GM13977 (cell line): ENCODE measurements at regions not wholly inside any gene's neighbourhood (a gene's known extent, or its start where the extent isn't known, plus 50 kb on each side); places are given as distances from the start of the nearest gene placed in this dataset.

Source experiments
- DNase-seq: peaks from one replicate; pipeline ENCODE4 v3.0.0; 2012; ENCODE audit warnings: low spot score
- in situ Hi-C: fragments of 300-500 bp; cut with MboI; formaldehyde crosslinking; loops from one replicate; pipeline ENCODE4 v1.12.0; 2022; ENCODE audit warnings: low sequenced_read_pairs, low pct_unique_long_range_greater_than_20kb, mixed read lengths, inconsistent platforms; ENCODE audit not compliant: unreplicated experiment
- TF ChIP-seq, protein P1 (sequence below): IDR thresholded peaks from 2 replicates; pipeline ENCODE4 v1.5.1; 2012; ENCODE audit warnings: mild to moderate bottlenecking, control low read depth; ENCODE audit not compliant: insufficient read depth; ENCODE audit errors: extremely low read depth, missing control alignments

DNA sequence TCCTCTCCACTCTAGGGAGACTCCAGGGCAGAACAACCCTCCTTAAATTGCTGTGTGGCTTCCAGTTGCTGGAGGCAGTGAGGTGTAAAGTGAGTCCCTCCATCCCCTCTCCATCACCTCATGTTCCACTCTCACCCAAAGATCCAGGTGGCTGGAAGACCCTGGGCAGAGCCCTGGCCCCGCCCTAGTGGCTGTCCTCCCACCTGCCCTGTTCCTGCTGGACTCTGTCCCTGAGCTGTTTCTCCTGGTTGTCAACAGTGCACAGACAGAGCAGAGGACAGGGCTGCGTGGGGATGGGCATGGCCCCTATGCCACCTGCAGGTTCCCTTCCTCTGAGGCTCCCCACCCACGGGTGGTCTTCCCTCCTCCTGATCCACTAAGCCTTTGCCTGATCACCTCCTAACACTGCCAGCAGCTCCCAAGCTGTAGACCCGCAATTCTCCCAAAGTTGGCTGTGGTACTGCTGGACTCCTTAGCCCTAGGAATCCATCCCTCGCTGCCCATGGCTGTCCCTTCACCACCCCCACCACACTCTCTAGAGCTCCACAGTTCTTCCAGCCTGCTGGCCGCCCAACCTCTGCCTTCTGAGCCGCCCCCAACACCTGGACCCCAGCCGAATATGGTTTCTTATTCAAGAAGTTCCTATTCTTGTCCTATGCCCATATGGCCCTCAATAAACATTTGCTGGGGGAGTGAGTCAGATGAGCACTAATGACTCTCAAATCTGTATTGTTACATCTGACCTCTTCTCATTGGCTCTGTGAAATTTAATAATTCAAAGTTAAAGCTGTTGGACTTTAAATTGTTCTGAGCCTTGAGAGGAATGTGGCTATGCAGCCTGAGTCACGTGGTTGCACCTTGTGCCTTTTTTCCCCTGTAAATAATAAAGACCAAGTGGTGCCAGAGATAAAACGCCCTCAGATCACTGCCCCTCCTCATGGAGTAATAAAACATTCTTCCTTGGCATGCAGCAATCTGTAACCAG lies 260.0 kb upstream of the HS6ST1 start:
- TF ChIP-seq, protein P1, sequence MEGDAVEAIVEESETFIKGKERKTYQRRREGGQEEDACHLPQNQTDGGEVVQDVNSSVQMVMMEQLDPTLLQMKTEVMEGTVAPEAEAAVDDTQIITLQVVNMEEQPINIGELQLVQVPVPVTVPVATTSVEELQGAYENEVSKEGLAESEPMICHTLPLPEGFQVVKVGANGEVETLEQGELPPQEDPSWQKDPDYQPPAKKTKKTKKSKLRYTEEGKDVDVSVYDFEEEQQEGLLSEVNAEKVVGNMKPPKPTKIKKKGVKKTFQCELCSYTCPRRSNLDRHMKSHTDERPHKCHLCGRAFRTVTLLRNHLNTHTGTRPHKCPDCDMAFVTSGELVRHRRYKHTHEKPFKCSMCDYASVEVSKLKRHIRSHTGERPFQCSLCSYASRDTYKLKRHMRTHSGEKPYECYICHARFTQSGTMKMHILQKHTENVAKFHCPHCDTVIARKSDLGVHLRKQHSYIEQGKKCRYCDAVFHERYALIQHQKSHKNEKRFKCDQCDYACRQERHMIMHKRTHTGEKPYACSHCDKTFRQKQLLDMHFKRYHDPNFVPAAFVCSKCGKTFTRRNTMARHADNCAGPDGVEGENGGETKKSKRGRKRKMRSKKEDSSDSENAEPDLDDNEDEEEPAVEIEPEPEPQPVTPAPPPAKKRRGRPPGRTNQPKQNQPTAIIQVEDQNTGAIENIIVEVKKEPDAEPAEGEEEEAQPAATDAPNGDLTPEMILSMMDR, result no peak
- in situ Hi-C loops, result no loop called here
- DNase-seq, result no peak

DNA sequence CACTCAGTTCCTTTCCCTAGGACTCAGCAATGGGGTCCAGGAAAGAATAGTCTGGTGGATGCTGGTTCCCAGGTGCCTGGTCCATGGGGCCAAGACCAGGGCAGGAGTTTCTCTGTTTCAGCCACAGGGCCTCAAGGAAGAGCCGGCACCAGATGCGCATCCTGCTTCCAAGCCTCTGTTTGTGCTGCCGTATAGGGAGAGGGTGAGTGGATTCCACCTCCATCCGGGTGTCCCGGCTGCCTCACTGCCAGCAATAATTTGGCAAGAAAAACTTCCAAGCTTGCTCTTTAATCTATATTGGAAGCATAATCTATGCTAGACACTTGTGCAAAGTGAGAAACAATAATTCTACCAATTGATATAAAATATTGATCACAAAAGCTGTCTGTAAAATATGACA lies 261.2 kb upstream of the HS6ST1 start:
- DNase-seq, result no peak
- in situ Hi-C loops, result no loop called here

DNA sequence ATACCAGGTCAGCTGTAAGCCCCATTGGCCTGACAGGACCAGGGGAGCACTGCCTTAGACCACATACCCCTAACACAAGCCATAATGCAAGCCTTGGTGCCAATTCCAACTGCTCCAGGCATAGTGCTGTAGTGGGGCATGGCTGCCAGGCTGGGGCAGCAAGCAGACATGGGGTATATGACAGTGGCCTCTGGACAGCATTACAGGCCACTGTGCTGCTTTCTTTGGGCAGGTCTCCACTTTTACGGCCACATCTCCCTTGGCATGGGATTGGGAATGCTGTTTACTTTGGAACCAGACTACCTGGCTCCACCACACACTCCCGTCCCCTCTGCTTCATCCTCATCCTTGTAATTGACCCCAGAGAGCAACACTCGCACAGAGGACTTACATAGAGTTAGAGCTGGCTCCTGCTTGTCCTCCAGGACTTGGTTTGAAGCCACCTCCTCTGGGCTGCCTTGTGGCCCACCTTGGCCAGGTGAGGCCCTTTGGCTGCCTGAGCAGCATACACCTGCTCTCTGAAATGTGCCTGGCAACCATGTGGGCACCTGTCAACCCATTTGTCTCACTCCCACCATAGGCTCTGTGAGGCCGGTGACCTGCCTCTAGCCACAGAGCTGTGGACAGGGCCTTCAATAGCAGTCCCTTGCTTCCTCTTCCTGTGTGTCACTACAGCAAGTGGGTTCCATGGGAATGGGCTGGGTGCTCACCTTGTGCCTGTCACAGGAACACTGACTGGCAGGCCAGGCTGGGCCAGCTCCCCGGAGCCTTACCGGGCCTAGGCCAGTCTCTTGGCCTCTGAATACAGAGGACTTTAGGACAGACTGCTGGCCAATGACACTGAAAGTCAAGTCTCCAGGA lies 262.6 kb upstream of the HS6ST1 start:
- no peak for DNase-seq
- TF ChIP-seq, protein P1, result no peak
- in situ Hi-C loops, result no loop called here

More for the DNA sequence above, 261.2 kb upstream of the HS6ST1 start:
- TF ChIP-seq, protein P1, result no peak

DNA sequence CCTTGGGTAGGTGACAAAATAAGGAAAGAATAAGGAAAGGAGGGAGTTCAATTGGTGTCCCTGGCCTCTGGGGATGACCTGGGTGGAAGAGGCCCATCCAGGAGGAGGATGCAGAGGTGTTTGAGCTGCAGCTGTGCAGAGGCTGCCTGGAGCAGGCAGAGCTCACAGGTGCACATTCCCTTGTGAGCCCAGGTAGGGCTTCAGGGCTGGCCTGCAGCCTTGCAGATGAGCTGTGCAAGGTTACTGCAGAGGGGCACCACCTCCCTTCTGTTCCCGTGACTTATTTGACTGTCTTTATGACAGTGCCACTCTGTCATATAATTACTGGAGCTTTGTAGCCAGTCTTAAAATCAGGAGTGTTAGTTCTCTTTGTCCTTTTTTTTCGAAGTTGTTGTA lies 263.2 kb upstream of the HS6ST1 start:
- TF ChIP-seq, protein P1, result no peak
- DNase-seq, result no peak
- in situ Hi-C loops, result no loop called here

DNA sequence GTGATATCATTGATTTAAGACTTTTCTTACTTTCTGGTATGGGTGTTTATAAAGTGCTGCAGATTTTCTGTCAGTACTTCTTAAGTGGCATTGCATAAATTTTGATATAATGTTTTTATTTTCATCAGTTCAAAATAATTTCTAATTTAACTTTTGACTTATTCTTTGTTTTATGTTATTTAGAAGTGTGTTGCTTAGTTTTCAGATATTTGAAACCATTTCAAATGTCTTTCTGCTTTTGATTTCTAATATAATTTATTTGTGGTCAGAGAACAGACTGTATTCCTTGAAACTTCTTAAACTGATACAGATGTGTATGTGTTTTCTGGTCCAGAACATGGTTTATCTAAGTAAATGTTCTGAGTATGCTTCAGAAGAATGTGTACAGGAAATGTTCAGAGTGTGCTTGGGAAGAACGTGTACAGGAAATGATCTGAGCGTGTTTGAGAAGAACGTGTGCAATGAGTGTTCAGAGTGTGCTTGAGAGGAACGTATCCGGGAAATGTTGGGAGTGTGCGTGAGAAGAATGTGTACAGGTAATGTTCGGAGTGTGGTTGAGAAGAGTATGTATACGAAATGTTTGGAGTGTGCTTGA lies 265.7 kb upstream of the HS6ST1 start:
- DNase-seq, result no peak
- TF ChIP-seq, protein P1, result no peak
- in situ Hi-C loops, result no loop called here

DNA sequence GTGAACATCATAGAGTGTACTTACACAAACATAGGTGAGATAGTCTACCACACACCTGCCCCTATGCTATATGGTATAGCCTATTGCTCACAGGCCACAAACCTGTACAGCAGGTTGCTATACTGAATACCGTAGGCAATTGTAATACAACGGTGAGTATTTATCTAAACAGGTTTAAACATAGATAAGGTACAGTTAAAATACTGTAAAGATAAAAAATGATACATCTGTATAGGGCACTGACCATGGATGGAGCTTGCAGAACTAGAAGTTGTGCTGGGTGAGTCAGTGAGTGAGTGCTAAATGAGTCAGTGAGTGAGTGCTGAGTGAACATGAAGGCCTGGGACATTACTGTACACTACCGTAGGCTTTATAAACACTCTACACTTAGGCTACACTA lies 267.0 kb upstream of the HS6ST1 start:
- in situ Hi-C loops, result no loop called here
- TF ChIP-seq, protein P1, result no peak
- no peak for DNase-seq
